ENCODE measurements at regions not wholly inside any gene's neighbourhood (a gene's known extent, or its start where the extent isn't known, plus 50 kb on each side); places are given as distances from the start of the nearest gene placed in this dataset.

- WGBS (ENCODE audit: low lambda C conversion rate): 38% methylated on average over 5 of the region's 5 CpGs
- ChIA-PET POLR2A (no interaction called here), CTCF (interaction anchor here (0.8 to 12.4 kb wide), 5 partner anchors 48 to 319 kb away, joined by 3 to 336 read pairs (median 7); no protein-coding TSS in a partner anchor)
- TF ChIP-seq NFIC (IDR thresholded peaks at IDR 0.05; ENCODE audit: borderline replicate concordance) (no peak), SMC3 (IDR thresholded peaks at IDR 0.05; ENCODE audit: low read depth, low read length) (no peak), NRF1 (IDR thresholded peaks at IDR 0.05; ENCODE audit: low read depth, low read length) (no peak), ELF1 (IDR thresholded peaks at IDR 0.05) (no peak), MAX (IDR thresholded peaks at IDR 0.05; ENCODE audit: low read depth) (no peak), MXI1 (IDR thresholded peaks at IDR 0.05; ENCODE audit: low read depth, low read length) (no peak), FOXM1 (IDR thresholded peaks at IDR 0.05; ENCODE audit: low read depth) (no peak), MEF2A (IDR thresholded peaks at IDR 0.05; ENCODE audit: borderline replicate concordance, low read depth) (no peak)
- no peak for DNase-seq
- no peaks in the 10 kb centered on the region for H3K27me3 ChIP-seq (ENCODE audit: insufficient read depth)
- no peak overlapping the region for H3K4me3 ChIP-seq (ENCODE audit: low read depth in 2 of 2, low read length in 1 of 2)
- no peaks in the 10 kb centered on the region for H3K79me2 ChIP-seq (ENCODE audit: insufficient read depth)
- no peak overlapping the region for H3K27ac ChIP-seq (ENCODE audit: low read depth in 2 of 2, low read length in 1 of 2)
- no peaks in the 10 kb centered on the region for H3K9me3 ChIP-seq
- no peak overlapping the region for H3K9ac ChIP-seq
- H3K36me3 ChIP-seq (replicated peaks in 1 of 2; ENCODE audit: control insufficient read depth in 1 of 2, insufficient read depth in 2 of 2, low read length in 1 of 2): no peaks in the 10 kb centered on the region
- H3K9me2 ChIP-seq: no peaks in the 10 kb centered on the region
- no peaks in the 10 kb centered on the region for H3F3A ChIP-seq (replicated peaks; ENCODE audit: insufficient read depth)
- H3K4me1 ChIP-seq (ENCODE audit: control insufficient read depth in 1 of 2, insufficient read depth in 2 of 2, low read depth in 1 of 2, low read length in 1 of 2): no peaks in the 10 kb centered on the region
- H3K4me2 ChIP-seq: no peak overlapping the region
- no peak overlapping the region for H2AFZ ChIP-seq (ENCODE audit: low read depth)
- H4K20me1 ChIP-seq (ENCODE audit: insufficient read depth): no peaks in the 10 kb centered on the region
Observed at GRCh38 chr19:34089566-34089965, 82.7 kb upstream of the LSM14A start.

- CTCF ChIA-PET: interaction anchor here (1.4 to 12.4 kb wide), 16 partner anchors 11 to 681 kb away, joined by 4 to 336 read pairs (median 26); partner anchors contain the start of gene KCTD15
- H3K4me1 ChIP-seq (ENCODE audit: control insufficient read depth in 1 of 2, insufficient read depth in 2 of 2, low read depth in 1 of 2, low read length in 1 of 2): no peaks in the 10 kb centered on the region
Observed at GRCh38 chr19:34094960-34095359, 77.3 kb upstream of the LSM14A start.

More at GRCh38 chr19:34094960-34095359, 77.3 kb upstream of the LSM14A start:
- DNase-seq: no peak
- TF ChIP-seq EZH2phosphoT487 (IDR thresholded peaks at IDR 0.05; ENCODE audit: borderline replicate concordance, low read depth) (no peak), TAF1 (IDR thresholded peaks at IDR 0.05; ENCODE audit: borderline replicate concordance, low read depth, low read length) (no peak), ELF1 (IDR thresholded peaks at IDR 0.05) (no peak), RXRA (IDR thresholded peaks at IDR 0.05; ENCODE audit: borderline replicate concordance, low read depth) (no peak), EP300 (IDR thresholded peaks at IDR 0.05; ENCODE audit: borderline replicate concordance in 1 of 2, low read depth in 1 of 2, low read length in 1 of 2) (no peak), GATA2 (CRISPR knock-in tag; IDR thresholded peaks at IDR 0.05) (no peak), REST (IDR thresholded peaks at IDR 0.05; ENCODE audit: low read depth, low read length) (no peak), YY1 (IDR thresholded peaks at IDR 0.05; ENCODE audit: low read depth) (no peak), RFX5 (IDR thresholded peaks at IDR 0.05; ENCODE audit: low read length) (no peak), TEAD4 (IDR thresholded peaks at IDR 0.05; ENCODE audit: borderline replicate concordance, insufficient read depth) (no peak), ZBTB33 (IDR thresholded peaks at IDR 0.05; ENCODE audit: borderline replicate concordance, low read depth) (no peak), PBX3 (IDR thresholded peaks at IDR 0.05) (no peak), NFIC (IDR thresholded peaks at IDR 0.05; ENCODE audit: borderline replicate concordance) (no peak), NRF1 (IDR thresholded peaks at IDR 0.05; ENCODE audit: low read depth, low read length) (no peak), MAX (IDR thresholded peaks at IDR 0.05; ENCODE audit: low read depth) (no peak), JUND (IDR thresholded peaks at IDR 0.05) (no peak), TCF12 (IDR thresholded peaks at IDR 0.05) (no peak), MXI1 (IDR thresholded peaks at IDR 0.05; ENCODE audit: low read depth, low read length) (no peak)
- POLR2A ChIA-PET: no interaction called here
- Histone ChIP-seq H3K9ac (no peak overlapping the region), H3K27me3 (ENCODE audit: insufficient read depth) (no peaks in the 10 kb centered on the region), H3K27ac (ENCODE audit: low read depth in 2 of 2, low read length in 1 of 2) (no peak overlapping the region), H3K9me3 (no peaks in the 10 kb centered on the region), H3F3A (replicated peaks; ENCODE audit: insufficient read depth) (no peaks in the 10 kb centered on the region), H3K9me2 (no peaks in the 10 kb centered on the region), H3K4me2 (no peak overlapping the region), H2AFZ (ENCODE audit: low read depth) (no peak overlapping the region), H3K79me2 (ENCODE audit: insufficient read depth) (no peaks in the 10 kb centered on the region), H4K20me1 (ENCODE audit: insufficient read depth) (no peaks in the 10 kb centered on the region), H3K36me3 (replicated peaks in 1 of 2; ENCODE audit: control insufficient read depth in 1 of 2, insufficient read depth in 2 of 2, low read length in 1 of 2) (no peaks in the 10 kb centered on the region), H3K4me3 (ENCODE audit: low read depth in 2 of 2, low read length in 1 of 2) (no peak overlapping the region)
- WGBS (ENCODE audit: low lambda C conversion rate): 58% methylated on average over 3 of the region's 3 CpGs

All from SK-N-SH (cell line).